Testis (tissue), 2 donors: ENCODE measurements at regions not wholly inside any gene's neighbourhood (a gene's known extent, or its start where the extent isn't known, plus 50 kb on each side); places are given as distances from the start of the nearest gene placed in this dataset.

Experiments used
- DNase-seq: peaks from one replicate; pipeline ENCODE4 v3.0.0-alpha.2; 2019
- H3K27ac ChIP-seq, 2 donors: fragments of 200-600 bp; sonication (generic); one replicate each; pipeline ENCODE4 v1.5.1; 2019
- H3K27me3 ChIP-seq: fragments of 200-600 bp; sonication (generic); one replicate; pipeline ENCODE4 v1.5.1; 2019
- H3K36me3 ChIP-seq: fragments of 200-600 bp; sonication (generic); one replicate; pipeline ENCODE4 v1.5.1; 2017; ENCODE audit warnings: low read depth; ENCODE audit errors: missing control alignments
- H3K4me1 ChIP-seq: fragments of 200-600 bp; sonication (generic); one replicate; pipeline ENCODE4 v1.5.1; 2019
- H3K4me3 ChIP-seq, 2 donors: fragments of 200-600 bp; sonication (generic); one replicate each; pipeline ENCODE4 v1.5.1; 2017 to 2019
- H3K9me3 ChIP-seq: fragments of 200-600 bp; sonication (generic); one replicate; pipeline ENCODE4 v1.5.1; 2017
- CTCF ChIP-seq, 3 experiments: fragments of 450-650 bp in 2 of 3; fragments of 200-600 bp in 1 of 3; sonication (generic) in 1 of 3; IDR thresholded peaks; one replicate each; pipeline ENCODE4 v1.5.1; 2016 to 2019; ENCODE audit warnings: antibody characterized with exemption in 3 of 3, mild to moderate bottlenecking in 2 of 3, moderate library complexity in 1 of 3
- POLR2A ChIP-seq: fragments of 450-650 bp; IDR thresholded peaks from one replicate; pipeline ENCODE4 v1.6.1; 2017; ENCODE audit warnings: antibody characterized with exemption, mild to moderate bottlenecking, moderate library complexity
- WGBS, 2 donors: methylation state at CpG; one replicate each; pipeline ENCODE4 v1.1.5; 2018; 5-methylcytosine and 5-hydroxymethylcytosine counted together
- intact Hi-C: fragments of 100-400 bp; cut with DNase I; formaldehyde crosslinking; loops from one replicate; pipeline ENCODE4 v1.15.1; 2023; ENCODE audit warnings: low total_unique reads

GRCh38 chr15:47610736-47611135 is 106.6 kb upstream of the SEMA6D start:
- DNase-seq: no peak
- H3K4me3 ChIP-seq: no peak overlapping the region

GRCh38 chr15:47614360-47615011 is 102.8 kb upstream of the SEMA6D start:
- 90 to 91% methylated on average over 2 of the region's 2 CpGs for WGBS, 2 donors
- Histone ChIP-seq H3K9me3 (no peaks in the 10 kb centered on the region), H3K36me3 (no peaks in the 10 kb centered on the region), H3K4me1 (no peaks in the 10 kb centered on the region), H3K27ac (no peak overlapping the region), H3K4me3 (no peak overlapping the region), H3K27me3 (no peaks in the 10 kb centered on the region)
- intact Hi-C loops: no loop called here
- TF ChIP-seq CTCF (IDR thresholded peaks at IDR 0.05): no peak
- no peak for TF ChIP-seq POLR2A
- DNase-seq: no peak

More at GRCh38 chr15:47610736-47611135, 106.6 kb upstream of the SEMA6D start:
- no peaks in the 10 kb centered on the region for H3K36me3 ChIP-seq
- H3K27ac ChIP-seq: no peak overlapping the region
- intact Hi-C loops: no loop called here
- H3K27me3 ChIP-seq: no peaks in the 10 kb centered on the region
- 88 to 94% methylated on average over 2 of the region's 2 CpGs for WGBS, 2 donors
- no peak for TF ChIP-seq CTCF (IDR thresholded peaks at IDR 0.05)
- no peak for TF ChIP-seq POLR2A
- H3K4me1 ChIP-seq: peaks cover 12% of the 10 kb centered on the region
- no peaks in the 10 kb centered on the region for H3K9me3 ChIP-seq

- Histone ChIP-seq H3K4me1 (no peaks in the 10 kb centered on the region), H3K9me3 (no peaks in the 10 kb centered on the region), H3K27me3 (no peaks in the 10 kb centered on the region), H3K36me3 (no peaks in the 10 kb centered on the region), H3K27ac (no peak overlapping the region), H3K4me3 (no peak overlapping the region)
- WGBS, 2 donors: 87 to 96% methylated on average over 4 of the region's 4 CpGs
- no peak for DNase-seq
- no peak for TF ChIP-seq CTCF (IDR thresholded peaks at IDR 0.05)
- no peak for TF ChIP-seq POLR2A
- intact Hi-C loops: no loop called here
These were observed 100.4 kb upstream of the SEMA6D start for GRCh38 chr15:47616876-47617275.

GRCh38 chr15:47618241-47618640 is 99.1 kb upstream of the SEMA6D start:
- H3K9me3 ChIP-seq: no peaks in the 10 kb centered on the region
- no peak overlapping the region for H3K4me3 ChIP-seq
- intact Hi-C loops: no loop called here
- no peaks in the 10 kb centered on the region for H3K36me3 ChIP-seq
- H3K27me3 ChIP-seq: no peaks in the 10 kb centered on the region
- TF ChIP-seq POLR2A: no peak
- TF ChIP-seq CTCF (IDR thresholded peaks at IDR 0.05): no peak
- no peaks in the 10 kb centered on the region for H3K4me1 ChIP-seq
- no peak for DNase-seq
- H3K27ac ChIP-seq: no peak overlapping the region
- WGBS, 2 donors: 81 to 82% methylated on average over 4 of the region's 4 CpGs
